GM21737 (cell line): ENCODE measurements at regions not wholly inside any gene's neighbourhood (a gene's known extent, or its start where the extent isn't known, plus 50 kb on each side); places are given as distances from the start of the nearest gene placed in this dataset.
"Not testable (repeated sequence)": the region's sequence is repeated elsewhere in the genome, so short reads cannot be mapped to it uniquely, and the experiment has no call there.

Experiments
- ATAC-seq: cut with Tn5 transposase; IDR thresholded peaks from one replicate; pipeline ENCODE4 v1.9.1; 2021; ENCODE audit warnings: mild to moderate bottlenecking, moderate library complexity; ENCODE audit not compliant: unreplicated experiment

- no peak for ATAC-seq
Measured at GRCh38 chr13:64531400-64531799, 2698.7 kb downstream of the PCDH9 start.

GRCh38 chr13:64529874-64530485 is 2700.2 kb downstream of the PCDH9 start:
- ATAC-seq = no peak

- no peak for ATAC-seq
Measured at GRCh38 chr13:64528838-64529237, 2701.3 kb downstream of the PCDH9 start.

- no peak for ATAC-seq
Measured at GRCh38 chr13:64527561-64527960, 2702.6 kb downstream of the PCDH9 start.

- no peak for ATAC-seq
Measured at GRCh38 chr13:64525687-64526086, 2704.4 kb downstream of the PCDH9 start.

- no peak for ATAC-seq
Measured at GRCh38 chr13:64510747-64511146, 2719.4 kb downstream of the PCDH9 start.

- no peak for ATAC-seq
Measured at GRCh38 chr13:64506246-64506645, 2723.9 kb downstream of the PCDH9 start.

GRCh38 chr13:64505336-64505910 is 2724.7 kb downstream of the PCDH9 start:
- ATAC-seq = no peak

- ATAC-seq = no peak
Measured at GRCh38 chr13:64488731-64489130, 2741.4 kb downstream of the PCDH9 start.

- no peak for ATAC-seq
Measured at GRCh38 chr13:64482373-64482772, 2747.8 kb downstream of the PCDH9 start.

GRCh38 chr13:64480672-64481071 is 2749.5 kb downstream of the PCDH9 start:
- no peak for ATAC-seq

GRCh38 chr13:64480211-64480610 is 2749.9 kb downstream of the PCDH9 start:
- no peak for ATAC-seq

- ATAC-seq = no peak
Measured at GRCh38 chr13:64477146-64477545, 2753.0 kb downstream of the PCDH9 start.

- ATAC-seq = not testable (repeated sequence)
Measured at GRCh38 chr13:64476041-64476568, 2754.0 kb downstream of the PCDH9 start.

GRCh38 chr13:64471916-64472315 is 2758.2 kb downstream of the PCDH9 start:
- ATAC-seq = no peak

GRCh38 chr13:64470751-64471150 is 2759.4 kb downstream of the PCDH9 start:
- ATAC-seq = no peak

GRCh38 chr13:64459778-64460177 is 2770.4 kb downstream of the PCDH9 start:
- no peak for ATAC-seq

GRCh38 chr13:64457976-64458375 is 2772.2 kb downstream of the PCDH9 start:
- no peak for ATAC-seq

GRCh38 chr13:64455124-64455523 is 2775.0 kb downstream of the PCDH9 start:
- no peak for ATAC-seq

- no peak for ATAC-seq
Measured at GRCh38 chr13:64453831-64454230, 2776.3 kb downstream of the PCDH9 start.

GRCh38 chr13:64446372-64446771 is 2783.8 kb downstream of the PCDH9 start:
- no peak for ATAC-seq

GRCh38 chr13:64441740-64442139 is 2788.4 kb downstream of the PCDH9 start:
- ATAC-seq = no peak

GRCh38 chr13:64438084-64438483 is 2792.1 kb downstream of the PCDH9 start:
- ATAC-seq = no peak
